GM21576 (cell line): ENCODE measurements at regions not wholly inside any gene's neighbourhood (a gene's known extent, or its start where the extent isn't known, plus 50 kb on each side); places are given as distances from the start of the nearest gene placed in this dataset.

Experiments
- ATAC-seq: cut with Tn5 transposase; IDR thresholded peaks from one replicate; pipeline ENCODE4 v1.9.1; 2021; ENCODE audit warnings: mild to moderate bottlenecking, moderate library complexity; ENCODE audit not compliant: unreplicated experiment

DNA sequence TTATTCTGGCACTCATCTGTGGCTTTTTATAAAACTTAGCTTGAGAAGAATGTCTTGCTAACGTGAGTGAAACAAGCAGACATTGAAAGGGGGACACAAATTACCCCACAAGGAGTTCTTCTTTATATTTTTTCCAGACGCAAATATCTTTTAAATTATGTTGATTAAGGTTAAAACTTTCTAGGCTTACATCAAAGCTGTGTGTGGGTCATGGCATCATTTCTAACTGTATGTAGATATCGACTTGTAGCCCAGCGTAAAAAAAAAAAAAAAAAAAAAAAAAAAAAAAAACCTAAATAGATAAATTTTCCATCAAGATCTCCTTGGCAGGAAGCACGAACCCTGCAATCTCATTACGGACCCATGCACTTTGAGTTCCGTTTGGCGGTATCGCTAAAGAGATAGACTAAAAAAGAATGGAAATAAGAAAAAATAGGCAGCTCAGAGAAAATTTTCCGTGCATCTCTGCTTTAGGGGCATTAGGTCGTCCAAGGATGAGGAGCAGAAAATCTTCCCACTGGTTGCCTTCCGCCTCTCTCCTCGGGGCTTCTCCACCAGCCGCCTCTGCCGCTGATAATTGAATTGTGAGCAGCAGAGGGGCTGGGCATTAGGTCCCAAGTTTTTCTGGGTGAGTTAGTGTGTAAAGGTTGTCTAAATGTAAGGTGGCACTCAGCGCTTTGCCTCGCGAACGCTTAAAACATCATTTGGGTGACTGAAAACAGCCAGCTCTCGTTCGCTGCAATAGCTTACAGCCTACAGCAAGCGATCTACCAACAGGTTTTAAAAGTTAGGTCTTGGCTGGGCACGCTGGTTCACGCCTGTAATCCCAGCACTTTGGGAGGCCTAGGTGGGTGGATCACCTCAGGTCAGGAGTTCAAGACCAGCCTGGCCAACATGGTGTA, 194.0 kb downstream of the TRIM27 start:
- no peak for ATAC-seq

- ATAC-seq, result no peak
These were observed 191.7 kb downstream of the TRIM27 start for GRCh38 chr6:28732052-28732451.

GRCh38 chr6:28734443-28734959, 189.3 kb downstream of the TRIM27 start:
- ATAC-seq, result no peak

- ATAC-seq, result no peak
These were observed 187.7 kb downstream of the TRIM27 start for GRCh38 chr6:28736121-28736520.

DNA sequence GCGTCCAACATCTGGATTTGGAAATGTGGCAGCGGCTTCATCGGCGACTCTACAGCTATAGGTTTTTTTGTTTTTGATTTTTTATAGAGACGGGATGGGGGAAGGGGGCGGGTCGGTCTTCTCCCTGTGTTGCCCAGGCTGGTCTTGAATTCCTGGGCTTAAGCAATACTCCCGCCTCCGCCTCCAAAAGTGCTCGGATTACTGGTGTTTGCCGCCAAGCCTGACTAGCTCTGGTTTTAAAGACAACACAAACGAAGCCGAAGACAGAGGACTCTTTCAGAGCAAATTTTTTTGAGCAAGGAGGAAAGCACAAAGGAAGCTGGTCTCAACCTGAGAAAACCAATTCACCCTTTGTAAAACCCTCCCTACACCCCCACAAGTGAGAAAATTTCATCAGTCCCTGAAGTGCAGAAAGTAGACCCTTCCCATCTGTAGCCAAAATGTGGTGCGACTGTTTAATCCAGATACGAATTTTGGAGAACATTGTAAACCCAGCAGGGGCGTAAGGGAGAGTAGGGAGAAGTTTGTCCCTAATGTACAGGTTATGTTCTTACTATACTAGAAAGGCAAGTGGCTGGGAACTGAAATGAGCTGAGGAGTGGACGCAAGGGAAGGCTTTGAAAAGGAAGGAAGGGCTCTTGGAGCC, 185.9 kb downstream of the TRIM27 start:
- no peak for ATAC-seq

GRCh38 chr6:28738396-28738765, 185.4 kb downstream of the TRIM27 start:
- ATAC-seq, result no peak

DNA sequence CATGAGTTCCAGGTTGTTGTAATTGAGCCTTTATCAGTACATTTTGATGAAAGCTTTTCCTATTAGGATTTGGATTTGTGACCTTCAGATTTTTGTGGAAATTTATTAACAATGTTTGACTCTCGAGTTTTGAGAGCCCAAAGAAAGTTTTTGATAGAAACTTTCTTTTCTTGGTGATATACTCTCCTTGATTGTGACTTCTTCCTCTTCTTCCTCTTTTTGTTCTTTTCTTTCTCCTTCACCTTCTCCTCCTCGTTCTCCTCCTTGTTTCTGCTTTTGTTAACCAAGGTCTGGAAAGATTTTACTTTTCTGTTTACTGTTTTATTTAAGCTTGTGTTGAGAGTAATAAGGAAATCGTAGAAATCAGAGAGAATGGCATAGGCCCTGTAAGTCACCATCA, 182.4 kb downstream of the TRIM27 start:
- no peak for ATAC-seq

DNA sequence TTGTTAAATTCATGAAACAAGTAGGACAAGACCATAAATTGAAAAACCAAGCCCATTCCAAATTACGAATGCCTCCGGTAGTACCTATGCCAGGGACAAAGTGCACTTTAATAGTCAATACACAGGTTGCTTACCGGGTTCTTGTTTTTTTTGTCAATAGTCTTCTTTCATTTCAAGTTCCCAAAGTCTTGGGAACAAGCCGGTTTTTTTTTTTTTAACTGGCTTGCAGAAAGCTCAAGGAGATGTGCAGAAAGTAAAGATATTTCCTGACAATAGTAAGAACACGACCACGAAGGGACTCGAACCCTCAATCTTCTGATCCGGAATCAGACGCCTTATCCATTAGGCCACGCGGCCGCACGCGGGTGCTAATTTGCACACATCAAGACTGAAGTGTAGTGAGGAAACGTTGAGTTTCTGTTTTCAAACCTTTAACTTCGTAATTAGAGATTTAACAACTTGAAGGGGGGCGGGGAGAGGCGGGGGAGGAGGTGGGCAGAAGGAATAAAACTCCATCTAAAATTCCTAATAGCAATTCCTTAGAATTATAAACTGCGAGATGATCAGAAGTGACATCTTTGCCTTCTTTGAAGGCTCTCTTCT, 181.0 kb downstream of the TRIM27 start:
- no peak for ATAC-seq

- no peak for ATAC-seq
These were observed 180.5 kb downstream of the TRIM27 start for GRCh38 chr6:28743271-28743789.

GRCh38 chr6:28747083-28747630, 176.6 kb downstream of the TRIM27 start:
- no peak for ATAC-seq

- no peak for ATAC-seq
These were observed 176.1 kb downstream of the TRIM27 start for GRCh38 chr6:28747631-28748157.

- ATAC-seq, result no peak
These were observed 175.6 kb downstream of the TRIM27 start for GRCh38 chr6:28748192-28748591.

GRCh38 chr6:28750926-28751458, 172.8 kb downstream of the TRIM27 start:
- ATAC-seq, result no peak

- no peak for ATAC-seq
These were observed 172.3 kb downstream of the TRIM27 start for GRCh38 chr6:28751514-28751913.

GRCh38 chr6:28751963-28752350, 171.8 kb downstream of the TRIM27 start:
- no peak for ATAC-seq

DNA sequence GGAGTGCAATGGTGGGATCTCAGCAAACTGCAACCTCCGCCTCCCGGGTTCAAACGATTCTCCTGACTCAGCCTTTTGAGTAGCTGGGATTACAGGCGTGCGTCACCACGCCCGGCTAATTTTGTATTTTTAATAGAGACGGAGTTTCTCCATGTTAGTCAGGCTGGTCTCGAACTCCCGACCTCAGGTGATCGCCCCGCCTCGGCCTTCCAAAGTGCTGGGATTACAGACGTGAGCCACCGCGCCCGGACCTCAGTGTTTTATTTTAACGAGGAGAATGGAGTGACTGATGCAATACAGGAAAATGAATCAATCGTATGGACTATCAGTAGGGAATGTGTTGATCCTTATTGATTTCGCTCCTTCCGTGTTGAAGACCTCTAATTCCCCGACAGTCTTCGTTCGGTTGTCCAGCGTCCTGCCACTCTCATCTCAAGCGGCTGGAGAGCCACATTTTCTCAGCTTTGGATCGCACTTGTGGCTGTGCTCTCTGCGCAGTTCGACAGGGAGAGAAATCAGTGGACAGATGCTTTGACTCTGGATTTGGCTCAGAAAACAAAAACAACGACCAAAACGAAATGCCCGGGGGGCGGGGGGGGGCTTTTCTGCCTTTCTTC, 166.2 kb downstream of the TRIM27 start:
- ATAC-seq, result no peak

GRCh38 chr6:28758046-28758817, 165.6 kb downstream of the TRIM27 start:
- no peak for ATAC-seq

DNA sequence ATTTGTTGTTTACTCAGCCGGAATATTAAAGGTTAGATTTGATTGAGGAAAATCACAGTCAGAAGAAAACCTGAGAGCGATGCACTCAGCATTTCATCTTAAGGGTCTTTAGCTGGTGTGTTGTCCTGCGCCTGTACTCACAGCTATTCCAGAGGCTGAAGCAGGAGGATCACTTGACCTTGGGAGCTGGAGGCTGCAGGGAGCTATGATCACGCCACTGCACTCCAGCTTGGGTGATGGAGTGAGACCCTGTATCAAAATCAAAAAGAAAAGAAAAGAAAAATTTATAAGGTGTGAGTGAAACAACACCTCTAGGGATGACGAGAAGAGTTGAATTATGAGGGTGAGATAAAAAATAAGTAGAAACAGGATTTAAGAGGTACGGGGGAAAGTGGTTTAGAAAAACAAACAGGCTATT, 165.0 kb downstream of the TRIM27 start:
- no peak for ATAC-seq

- no peak for ATAC-seq
These were observed 159.6 kb downstream of the TRIM27 start for GRCh38 chr6:28764014-28764723.
